HG02763 (cell line): ENCODE measurements at regions not wholly inside any gene's neighbourhood (a gene's known extent, or its start where the extent isn't known, plus 50 kb on each side); places are given as distances from the start of the nearest gene placed in this dataset.

Experiments
- ATAC-seq: cut with Tn5 transposase; IDR thresholded peaks from one replicate; pipeline ENCODE4 v1.9.1; 2021; ENCODE audit warnings: mild to moderate bottlenecking, moderate library complexity; ENCODE audit not compliant: unreplicated experiment

GRCh38 chr13:107767119-107767518 lies 448.2 kb downstream of the LIG4 start:
- ATAC-seq, result no peak

- ATAC-seq, result no peak
These were observed 449.5 kb downstream of the LIG4 start for GRCh38 chr13:107765724-107766401.

- ATAC-seq, result no peak
These were observed 451.3 kb downstream of the LIG4 start for GRCh38 chr13:107764046-107764445.

GRCh38 chr13:107753748-107754147 lies 461.6 kb downstream of the LIG4 start:
- no peak for ATAC-seq

GRCh38 chr13:107753291-107753690 lies 462.0 kb downstream of the LIG4 start:
- no peak for ATAC-seq

- no peak for ATAC-seq
These were observed 471.4 kb downstream of the LIG4 start for GRCh38 chr13:107743983-107744382.

GRCh38 chr13:107743526-107743925 lies 471.8 kb downstream of the LIG4 start:
- no peak for ATAC-seq

- ATAC-seq, result no peak
These were observed 472.2 kb downstream of the LIG4 start for GRCh38 chr13:107743100-107743499.

GRCh38 chr13:107742544-107742943 lies 472.8 kb downstream of the LIG4 start:
- no peak for ATAC-seq

- ATAC-seq, result no peak
These were observed 477.3 kb downstream of the LIG4 start for GRCh38 chr13:107738004-107738403.

GRCh38 chr13:107736731-107737130 lies 478.6 kb downstream of the LIG4 start:
- no peak for ATAC-seq

GRCh38 chr13:107736170-107736569 lies 479.2 kb downstream of the LIG4 start:
- ATAC-seq, result no peak

GRCh38 chr13:107734891-107735625 lies 480.3 kb downstream of the LIG4 start:
- ATAC-seq, result no peak

- no peak for ATAC-seq
These were observed 482.1 kb downstream of the LIG4 start for GRCh38 chr13:107733276-107733675.

GRCh38 chr13:107730813-107731212 lies 484.5 kb downstream of the LIG4 start:
- no peak for ATAC-seq

- ATAC-seq, result no peak
These were observed 494.0 kb downstream of the LIG4 start for GRCh38 chr13:107721125-107721869.

- ATAC-seq, result no peak
These were observed 498.6 kb downstream of the LIG4 start for GRCh38 chr13:107716741-107717140.

- ATAC-seq, result no peak
These were observed 499.1 kb downstream of the LIG4 start for GRCh38 chr13:107716241-107716640.

GRCh38 chr13:107715496-107715895 lies 499.8 kb downstream of the LIG4 start:
- ATAC-seq, result no peak

GRCh38 chr13:107713314-107713713 lies 502.0 kb downstream of the LIG4 start:
- ATAC-seq, result no peak

GRCh38 chr13:107712145-107712860 lies 503.0 kb downstream of the LIG4 start:
- no peak for ATAC-seq
